OCI-LY7 (cell line): ENCODE measurements at regions not wholly inside any gene's neighbourhood (a gene's known extent, or its start where the extent isn't known, plus 50 kb on each side); places are given as distances from the start of the nearest gene placed in this dataset.

Source experiments
- EZH2phosphoT487 ChIP-seq: fragments of 200-600 bp; sonication (generic); IDR thresholded peaks from 2 replicates; pipeline ENCODE4 v1.6.1; 2018; ENCODE audit warnings: low read depth, borderline replicate concordance, mild to moderate bottlenecking, mixed run types, antibody characterized with exemption, low read length, moderate library complexity, mixed read lengths
- TF ChIP-seq, protein P1 (sequence below): fragments of 200-600 bp; sonication (generic); conservative IDR thresholded peaks from 2 replicates; pipeline ENCODE4 v1.5.1; 2014; ENCODE audit warnings: mild to moderate bottlenecking, antibody characterized with exemption, low read length, moderate library complexity, mixed read lengths

DNA sequence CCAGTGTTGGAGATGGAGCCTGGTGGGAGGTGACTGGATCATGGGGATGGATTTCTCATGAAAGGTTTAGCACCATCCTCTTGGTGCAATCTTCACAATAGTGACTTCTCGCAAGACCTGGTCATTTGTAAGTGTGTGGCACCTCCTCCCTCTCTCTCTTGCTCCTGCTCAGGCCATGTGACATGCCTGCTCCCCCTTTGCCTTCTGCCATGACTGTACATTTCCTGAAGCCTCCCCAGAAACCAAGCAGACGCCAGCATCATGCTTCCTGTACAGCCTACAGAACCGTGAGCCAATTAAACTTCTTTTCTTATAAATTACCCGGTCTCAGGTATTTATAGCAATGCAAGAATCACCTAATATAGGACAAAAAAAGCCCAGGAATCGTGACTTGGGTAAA lies 171.0 kb upstream of the FOXN3 start:
- TF ChIP-seq, protein P1, sequence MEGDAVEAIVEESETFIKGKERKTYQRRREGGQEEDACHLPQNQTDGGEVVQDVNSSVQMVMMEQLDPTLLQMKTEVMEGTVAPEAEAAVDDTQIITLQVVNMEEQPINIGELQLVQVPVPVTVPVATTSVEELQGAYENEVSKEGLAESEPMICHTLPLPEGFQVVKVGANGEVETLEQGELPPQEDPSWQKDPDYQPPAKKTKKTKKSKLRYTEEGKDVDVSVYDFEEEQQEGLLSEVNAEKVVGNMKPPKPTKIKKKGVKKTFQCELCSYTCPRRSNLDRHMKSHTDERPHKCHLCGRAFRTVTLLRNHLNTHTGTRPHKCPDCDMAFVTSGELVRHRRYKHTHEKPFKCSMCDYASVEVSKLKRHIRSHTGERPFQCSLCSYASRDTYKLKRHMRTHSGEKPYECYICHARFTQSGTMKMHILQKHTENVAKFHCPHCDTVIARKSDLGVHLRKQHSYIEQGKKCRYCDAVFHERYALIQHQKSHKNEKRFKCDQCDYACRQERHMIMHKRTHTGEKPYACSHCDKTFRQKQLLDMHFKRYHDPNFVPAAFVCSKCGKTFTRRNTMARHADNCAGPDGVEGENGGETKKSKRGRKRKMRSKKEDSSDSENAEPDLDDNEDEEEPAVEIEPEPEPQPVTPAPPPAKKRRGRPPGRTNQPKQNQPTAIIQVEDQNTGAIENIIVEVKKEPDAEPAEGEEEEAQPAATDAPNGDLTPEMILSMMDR = no peak
- TF ChIP-seq EZH2phosphoT487 = no peak
